ENCODE measurements at regions not wholly inside any gene's neighbourhood (a gene's known extent, or its start where the extent isn't known, plus 50 kb on each side); places are given as distances from the start of the nearest gene placed in this dataset.

DNA sequence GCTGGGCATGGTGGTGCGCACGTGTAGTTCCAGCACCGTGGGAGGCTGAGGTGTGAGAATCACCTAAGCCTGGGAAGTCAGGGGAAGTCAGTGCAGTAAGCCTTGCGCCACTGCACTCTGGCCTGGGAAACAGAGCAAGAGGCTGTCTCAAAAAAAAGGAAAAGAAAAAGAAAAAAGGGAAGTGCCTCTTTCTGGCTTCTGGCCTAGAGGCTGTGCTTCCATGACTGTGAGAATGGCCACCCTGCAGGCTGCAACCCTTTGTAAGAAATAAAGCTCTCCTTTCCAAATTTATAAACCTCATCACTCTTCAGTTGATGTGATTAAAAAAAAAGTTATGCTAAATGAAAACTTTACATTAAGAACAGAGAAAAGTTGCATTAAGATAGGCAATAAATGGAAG, 774.3 kb downstream of the TUSC7 start:
- no peaks in the 10 kb centered on the region for H3K4me1 ChIP-seq (ENCODE audit: control insufficient read depth in 2 of 2, insufficient read depth in 2 of 2, low read length in 2 of 2)

GRCh38 chr3:117485841-117486240, 776.3 kb downstream of the TUSC7 start:
- DNase-seq (ENCODE audit: low read depth in 6 of 9, low spot score in 9 of 9), result no peak
- Histone ChIP-seq H3K36me3 (ENCODE audit: control insufficient read depth in 2 of 2, insufficient read depth in 2 of 2, low read length in 1 of 2) (no peaks in the 10 kb centered on the region), H3K9me3 (ENCODE audit: control insufficient read depth in 2 of 2, insufficient read depth in 1 of 2, low read length in 1 of 2) (peaks cover 0 to 3% of the 10 kb centered on the region in 2 donors), H3K4me1 (ENCODE audit: control insufficient read depth in 2 of 2, insufficient read depth in 2 of 2, low read length in 2 of 2) (no peaks in the 10 kb centered on the region), H3K4me3 (ENCODE audit: low read length in 2 of 2) (no peak overlapping the region), H3K27me3 (ENCODE audit: control insufficient read depth in 2 of 2, insufficient read depth in 1 of 2, low read length in 1 of 2) (no peaks in the 10 kb centered on the region), H3K27ac (ENCODE audit: low read depth in 1 of 2, low read length in 1 of 2) (no peak overlapping the region)

More for the DNA sequence above, 774.3 kb downstream of the TUSC7 start:
- H3K27ac ChIP-seq (ENCODE audit: low read depth in 1 of 2, low read length in 1 of 2), result no peak overlapping the region
- H3K9me3 ChIP-seq (ENCODE audit: control insufficient read depth in 2 of 2, insufficient read depth in 1 of 2, low read length in 1 of 2), result peaks cover 0 to 3% of the 10 kb centered on the region in 2 donors
- H3K27me3 ChIP-seq (ENCODE audit: control insufficient read depth in 2 of 2, insufficient read depth in 1 of 2, low read length in 1 of 2), result no peaks in the 10 kb centered on the region
- no peaks in the 10 kb centered on the region for H3K36me3 ChIP-seq (ENCODE audit: control insufficient read depth in 2 of 2, insufficient read depth in 2 of 2, low read length in 1 of 2)
- 99% methylated on average over 4 of the region's 4 CpGs for WGBS
- H3K4me3 ChIP-seq (ENCODE audit: low read length in 2 of 2), result no peak overlapping the region
- DNase-seq (ENCODE audit: low read depth in 6 of 9, low spot score in 9 of 9), result no peak

GRCh38 chr3:117486719-117487716, 777.4 kb downstream of the TUSC7 start:
- DNase-seq (ENCODE audit: low read depth in 6 of 9, low spot score in 9 of 9), result no peak
- H3K27ac ChIP-seq (ENCODE audit: low read depth in 1 of 2, low read length in 1 of 2), result no peak overlapping the region
- H3K36me3 ChIP-seq (ENCODE audit: control insufficient read depth in 2 of 2, insufficient read depth in 2 of 2, low read length in 1 of 2), result no peaks in the 10 kb centered on the region
- H3K9me3 ChIP-seq (ENCODE audit: control insufficient read depth in 2 of 2, insufficient read depth in 1 of 2, low read length in 1 of 2), result peaks cover 0 to 3% of the 10 kb centered on the region in 2 donors
- WGBS, result 70% methylated on average over 5 of the region's 5 CpGs
- H3K4me1 ChIP-seq (ENCODE audit: control insufficient read depth in 2 of 2, insufficient read depth in 2 of 2, low read length in 2 of 2), result no peaks in the 10 kb centered on the region
- no peaks in the 10 kb centered on the region for H3K27me3 ChIP-seq (ENCODE audit: control insufficient read depth in 2 of 2, insufficient read depth in 1 of 2, low read length in 1 of 2)
- no peak overlapping the region for H3K4me3 ChIP-seq (ENCODE audit: low read length in 2 of 2)

DNA sequence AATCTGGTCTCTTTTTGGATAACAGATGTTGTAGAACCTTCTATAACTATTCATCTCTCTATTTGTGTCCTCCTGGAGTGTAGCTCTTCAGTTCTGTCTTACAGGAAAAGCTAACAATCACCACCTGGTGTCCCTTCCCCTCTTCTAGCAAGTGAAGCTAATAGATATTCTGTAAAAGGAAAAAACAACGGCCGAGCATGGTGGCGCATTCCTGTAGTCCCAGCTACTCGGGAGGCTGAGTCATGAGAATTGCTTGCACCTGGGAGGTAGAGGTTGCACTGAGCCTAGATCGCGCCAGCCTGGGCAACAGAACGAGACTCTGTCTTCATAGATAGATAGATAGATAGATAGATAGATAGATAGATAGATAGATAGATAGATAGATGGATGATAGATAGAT, 779.4 kb downstream of the TUSC7 start:
- Histone ChIP-seq H3K4me1 (ENCODE audit: control insufficient read depth in 2 of 2, insufficient read depth in 2 of 2, low read length in 2 of 2) (no peaks in the 10 kb centered on the region), H3K27me3 (ENCODE audit: control insufficient read depth in 2 of 2, insufficient read depth in 1 of 2, low read length in 1 of 2) (no peaks in the 10 kb centered on the region), H3K4me3 (ENCODE audit: low read length in 2 of 2) (no peak overlapping the region), H3K9me3 (ENCODE audit: control insufficient read depth in 2 of 2, insufficient read depth in 1 of 2, low read length in 1 of 2) (no peaks in the 10 kb centered on the region), H3K36me3 (ENCODE audit: control insufficient read depth in 2 of 2, insufficient read depth in 2 of 2, low read length in 1 of 2) (no peaks in the 10 kb centered on the region), H3K27ac (ENCODE audit: low read depth in 1 of 2, low read length in 1 of 2) (no peak overlapping the region)
- WGBS, result 95% methylated on average over 7 of the region's 7 CpGs
- no peak for DNase-seq (ENCODE audit: low read depth in 6 of 9, low spot score in 9 of 9)

GRCh38 chr3:117489663-117490079, 780.1 kb downstream of the TUSC7 start:
- WGBS, result 91% methylated on average over 2 of the region's 2 CpGs
- no peaks in the 10 kb centered on the region for H3K4me1 ChIP-seq (ENCODE audit: control insufficient read depth in 2 of 2, insufficient read depth in 2 of 2, low read length in 2 of 2)

GRCh38 chr3:117490716-117491115, 781.1 kb downstream of the TUSC7 start:
- Histone ChIP-seq H3K4me1 (ENCODE audit: control insufficient read depth in 2 of 2, insufficient read depth in 2 of 2, low read length in 2 of 2) (no peaks in the 10 kb centered on the region), H3K36me3 (ENCODE audit: control insufficient read depth in 2 of 2, insufficient read depth in 2 of 2, low read length in 1 of 2) (no peaks in the 10 kb centered on the region), H3K4me3 (ENCODE audit: low read length in 2 of 2) (no peak overlapping the region), H3K27ac (ENCODE audit: low read depth in 1 of 2, low read length in 1 of 2) (no peak overlapping the region), H3K27me3 (ENCODE audit: control insufficient read depth in 2 of 2, insufficient read depth in 1 of 2, low read length in 1 of 2) (no peaks in the 10 kb centered on the region), H3K9me3 (ENCODE audit: control insufficient read depth in 2 of 2, insufficient read depth in 1 of 2, low read length in 1 of 2) (no peaks in the 10 kb centered on the region)
- no peak for DNase-seq (ENCODE audit: low read depth in 6 of 9, low spot score in 9 of 9)
- WGBS, result 92% methylated on average over 1 of the region's 1 CpG

More at GRCh38 chr3:117489663-117490079, 780.1 kb downstream of the TUSC7 start:
- H3K4me3 ChIP-seq (ENCODE audit: low read length in 2 of 2), result no peak overlapping the region
- no peaks in the 10 kb centered on the region for H3K36me3 ChIP-seq (ENCODE audit: control insufficient read depth in 2 of 2, insufficient read depth in 2 of 2, low read length in 1 of 2)
- H3K27ac ChIP-seq (ENCODE audit: low read depth in 1 of 2, low read length in 1 of 2), result no peak overlapping the region
- DNase-seq (ENCODE audit: low read depth in 6 of 9, low spot score in 9 of 9), result no peak
- H3K9me3 ChIP-seq (ENCODE audit: control insufficient read depth in 2 of 2, insufficient read depth in 1 of 2, low read length in 1 of 2), result no peaks in the 10 kb centered on the region
- no peaks in the 10 kb centered on the region for H3K27me3 ChIP-seq (ENCODE audit: control insufficient read depth in 2 of 2, insufficient read depth in 1 of 2, low read length in 1 of 2)

GRCh38 chr3:117495620-117496019, 786.0 kb downstream of the TUSC7 start:
- H3K4me1 ChIP-seq (ENCODE audit: control insufficient read depth in 2 of 2, insufficient read depth in 2 of 2, low read length in 2 of 2), result no peaks in the 10 kb centered on the region
- no peaks in the 10 kb centered on the region for H3K36me3 ChIP-seq (ENCODE audit: control insufficient read depth in 2 of 2, insufficient read depth in 2 of 2, low read length in 1 of 2)
- DNase-seq (ENCODE audit: low read depth in 6 of 9, low spot score in 9 of 9), result no peak
- no peak overlapping the region for H3K27ac ChIP-seq (ENCODE audit: low read depth in 1 of 2, low read length in 1 of 2)
- H3K4me3 ChIP-seq (ENCODE audit: low read length in 2 of 2), result no peak overlapping the region
- no peaks in the 10 kb centered on the region for H3K27me3 ChIP-seq (ENCODE audit: control insufficient read depth in 2 of 2, insufficient read depth in 1 of 2, low read length in 1 of 2)
- 91% methylated on average over 2 of the region's 2 CpGs for WGBS
- H3K9me3 ChIP-seq (ENCODE audit: control insufficient read depth in 2 of 2, insufficient read depth in 1 of 2, low read length in 1 of 2), result no peaks in the 10 kb centered on the region

DNA sequence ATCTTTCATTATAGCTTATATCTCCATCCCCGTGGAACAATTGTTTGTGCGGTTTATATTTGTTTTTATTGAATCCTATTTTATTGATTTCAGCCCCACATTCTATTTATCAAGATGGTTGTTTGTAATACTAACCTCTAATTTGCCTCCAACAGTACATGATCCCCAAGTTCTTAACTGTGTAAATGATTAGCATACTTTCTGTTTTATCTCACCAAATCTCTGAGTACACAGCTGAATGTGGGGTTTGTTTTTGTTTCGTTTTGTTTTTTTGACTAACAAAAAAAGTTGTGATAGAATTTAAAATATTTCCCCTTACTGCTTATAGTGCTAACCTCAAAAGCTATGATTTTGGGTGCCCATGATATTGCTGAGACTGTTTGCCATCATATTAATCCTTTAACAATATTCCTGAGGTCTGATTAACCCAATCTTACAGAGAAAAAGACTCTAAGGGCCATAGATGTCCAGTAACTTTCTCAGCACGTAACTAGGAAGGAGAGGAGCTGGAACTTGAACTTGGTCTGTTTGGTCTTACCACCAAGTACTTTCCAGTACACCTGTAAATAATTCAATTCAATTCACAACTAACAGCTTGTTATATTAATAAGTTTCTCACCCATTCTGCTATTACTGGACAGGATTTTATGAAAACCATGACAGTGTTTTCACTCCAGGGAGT, 789.8 kb downstream of the TUSC7 start:
- Histone ChIP-seq H3K4me1 (ENCODE audit: control insufficient read depth in 2 of 2, insufficient read depth in 2 of 2, low read length in 2 of 2) (no peaks in the 10 kb centered on the region), H3K4me3 (ENCODE audit: low read length in 2 of 2) (no peak overlapping the region), H3K9me3 (ENCODE audit: control insufficient read depth in 2 of 2, insufficient read depth in 1 of 2, low read length in 1 of 2) (no peaks in the 10 kb centered on the region), H3K36me3 (ENCODE audit: control insufficient read depth in 2 of 2, insufficient read depth in 2 of 2, low read length in 1 of 2) (no peaks in the 10 kb centered on the region), H3K27ac (ENCODE audit: low read depth in 1 of 2, low read length in 1 of 2) (no peak overlapping the region), H3K27me3 (ENCODE audit: control insufficient read depth in 2 of 2, insufficient read depth in 1 of 2, low read length in 1 of 2) (no peaks in the 10 kb centered on the region)
- DNase-seq (ENCODE audit: low read depth in 6 of 9, low spot score in 9 of 9), result no peak
- WGBS, result 91% methylated on average over 4 of the region's 4 CpGs

- DNase-seq (ENCODE audit: low read depth in 6 of 9, low spot score in 9 of 9), result no peak
- Histone ChIP-seq H3K27me3 (ENCODE audit: control insufficient read depth in 2 of 2, insufficient read depth in 1 of 2, low read length in 1 of 2) (no peaks in the 10 kb centered on the region), H3K9me3 (ENCODE audit: control insufficient read depth in 2 of 2, insufficient read depth in 1 of 2, low read length in 1 of 2) (no peaks in the 10 kb centered on the region), H3K36me3 (ENCODE audit: control insufficient read depth in 2 of 2, insufficient read depth in 2 of 2, low read length in 1 of 2) (no peaks in the 10 kb centered on the region), H3K4me3 (ENCODE audit: low read length in 2 of 2) (no peak overlapping the region), H3K27ac (ENCODE audit: low read depth in 1 of 2, low read length in 1 of 2) (no peak overlapping the region), H3K4me1 (ENCODE audit: control insufficient read depth in 2 of 2, insufficient read depth in 2 of 2, low read length in 2 of 2) (no peaks in the 10 kb centered on the region)
- 97% methylated on average over 1 of the region's 1 CpG for WGBS
Measured at GRCh38 chr3:117507958-117508357, 798.4 kb downstream of the TUSC7 start.
